Midbrain (tissue), 1 donor: ENCODE measurements at regions not wholly inside any gene's neighbourhood (a gene's known extent, or its start where the extent isn't known, plus 50 kb on each side); places are given as distances from the start of the nearest gene placed in this dataset.
"Not testable (repeated sequence)": the region's sequence is repeated elsewhere in the genome, so short reads cannot be mapped to it uniquely, and the experiment has no call there.

ENCODE experiments used
- DNase-seq: peaks from one replicate; lab custom pipeline; 2025; lab: John Stamatoyannopoulos, UW

DNA sequence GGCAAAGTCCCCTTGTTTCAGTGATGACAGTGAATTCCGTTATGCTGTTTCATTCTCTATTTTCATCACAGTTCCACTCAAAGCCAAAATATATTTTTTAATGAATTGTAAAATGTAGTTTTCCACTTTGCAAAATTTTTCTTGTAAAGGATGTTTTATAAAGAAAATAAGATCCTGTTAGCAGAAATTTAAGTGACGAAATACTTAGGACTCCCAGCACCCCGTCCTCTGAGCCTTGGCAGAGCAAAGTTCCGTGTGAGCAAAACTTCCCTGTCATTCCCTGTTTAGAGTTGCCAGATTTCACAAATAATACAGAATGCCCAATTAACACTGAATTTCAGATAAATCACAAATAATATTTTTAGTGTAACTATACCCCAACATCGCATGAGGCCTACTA is 81.0 kb upstream of the RBPJ start:
- DNase-seq = peak; percentile 45

DNA sequence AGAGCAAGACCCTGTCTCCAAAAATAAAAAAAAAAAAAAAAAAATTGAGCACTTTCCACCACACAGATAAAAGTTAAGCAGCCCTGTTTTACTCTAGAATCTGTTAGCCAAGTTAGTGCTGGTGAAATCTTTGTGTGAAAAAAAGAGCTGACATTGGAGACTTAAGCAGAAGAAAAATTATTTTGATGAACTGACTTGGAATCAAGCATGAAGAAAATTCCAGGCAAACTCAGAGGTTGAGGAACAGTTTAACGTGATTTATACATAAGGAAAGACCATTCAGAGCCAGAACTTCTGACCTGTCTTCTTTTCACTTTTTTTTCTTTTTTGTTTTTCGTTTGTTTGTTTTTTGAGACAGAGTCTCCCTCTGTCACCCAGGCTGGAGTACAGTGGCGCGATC is 79.6 kb upstream of the RBPJ start:
- DNase-seq = no peak

DNA sequence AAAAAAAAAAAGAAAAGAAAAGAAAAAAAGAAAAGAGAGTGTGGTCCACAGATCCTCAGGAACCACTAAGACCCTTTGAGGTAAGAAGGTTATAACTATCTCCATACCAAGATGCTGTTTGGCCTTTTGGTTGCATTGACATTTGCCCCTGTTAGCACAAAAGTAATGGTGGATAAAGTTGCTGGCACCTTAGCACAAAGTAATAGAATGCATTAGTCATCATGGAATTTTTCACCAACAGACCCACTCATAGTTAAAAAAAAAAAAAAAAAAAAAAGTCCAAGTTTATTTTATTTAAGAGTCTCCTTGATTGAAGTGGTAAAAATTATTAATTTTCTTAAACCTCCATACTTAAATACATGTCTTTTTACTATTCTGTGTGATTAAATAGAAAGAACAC is 78.4 kb upstream of the RBPJ start:
- DNase-seq = no peak

DNA sequence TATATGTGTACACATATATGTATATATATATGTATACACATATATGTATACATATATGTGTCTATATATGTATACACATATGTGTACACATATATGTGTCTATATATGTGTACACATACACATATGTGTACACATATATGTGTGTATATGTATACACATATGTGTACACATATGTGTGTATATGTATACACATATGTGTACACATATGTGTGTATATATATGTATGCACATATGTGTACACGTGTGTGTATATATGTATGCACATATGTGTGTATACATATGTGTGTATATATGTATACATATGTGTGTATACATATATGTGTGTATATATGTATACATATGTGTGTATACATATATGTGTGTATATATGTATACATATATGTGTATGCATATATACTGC is 76.7 kb upstream of the RBPJ start:
- not testable (repeated sequence) for DNase-seq

DNA sequence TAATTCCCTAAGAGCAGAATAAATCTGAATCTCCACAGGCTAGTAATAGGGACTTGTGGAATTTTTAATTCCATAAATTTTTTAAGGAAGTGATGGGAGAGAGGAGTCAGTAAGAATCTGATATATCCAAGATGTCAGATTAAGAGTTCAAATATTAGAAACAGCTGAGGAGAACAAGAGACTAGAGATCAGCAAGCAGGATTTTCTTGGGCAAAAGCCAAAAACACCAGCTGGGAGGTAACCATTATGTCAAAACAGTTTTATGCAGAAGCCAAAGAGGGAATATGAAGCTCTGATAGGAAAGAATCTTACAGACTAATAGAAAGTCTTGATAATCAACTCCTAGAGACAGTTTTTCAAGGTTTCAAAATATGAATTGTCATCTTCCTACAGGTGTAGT is 72.2 kb upstream of the RBPJ start:
- no peak for DNase-seq

DNA sequence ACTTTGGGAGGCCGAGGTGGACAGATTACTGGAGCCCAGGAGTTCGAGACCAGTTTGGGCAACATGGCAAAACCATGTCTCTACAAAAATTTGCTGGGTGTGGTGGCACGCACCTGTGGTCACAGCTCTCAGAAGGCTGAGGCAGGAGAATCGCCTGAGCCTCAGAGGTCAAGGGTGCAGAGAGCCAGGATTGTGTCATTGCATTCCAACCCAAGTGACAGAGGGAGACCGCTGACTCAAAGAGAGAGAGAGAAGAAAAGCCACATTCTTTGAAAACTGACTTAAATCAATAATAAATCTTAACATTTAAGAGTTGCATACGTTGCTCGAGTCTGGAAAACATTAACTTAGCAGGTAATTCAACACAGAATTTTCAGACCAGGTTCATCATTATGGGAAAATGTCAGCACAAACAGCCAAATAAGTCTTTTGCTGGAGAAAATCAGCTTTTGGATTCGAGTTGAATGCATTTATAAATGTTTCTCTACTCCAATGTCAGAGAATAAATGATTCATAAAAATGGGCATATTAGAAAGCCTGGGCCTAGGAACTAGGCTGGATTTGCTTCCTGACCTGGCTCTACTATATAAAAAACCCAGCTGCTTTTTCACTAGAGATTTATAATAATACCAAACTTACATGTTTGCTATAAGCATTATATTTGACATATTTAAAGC is 68.3 kb upstream of the RBPJ start:
- no peak for DNase-seq

DNA sequence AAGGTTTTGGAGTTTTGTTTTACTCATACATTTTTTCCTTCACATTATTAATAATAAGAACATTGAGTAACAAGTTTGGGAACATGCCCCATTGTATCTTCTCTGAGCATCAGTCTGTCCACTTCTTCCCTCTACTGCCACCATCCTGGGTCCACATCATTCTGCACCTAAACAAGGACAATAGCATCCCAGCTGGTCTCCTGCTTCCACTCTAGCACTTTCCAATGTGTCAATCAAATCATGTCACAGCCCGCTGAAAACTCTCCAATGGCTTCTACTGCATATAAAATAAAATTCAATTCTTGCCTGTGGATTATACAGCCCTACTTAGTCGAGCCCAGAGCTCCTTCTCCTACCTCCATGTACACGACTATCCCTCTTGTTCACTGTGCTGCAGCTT is 66.8 kb upstream of the RBPJ start:
- DNase-seq = no peak

DNA sequence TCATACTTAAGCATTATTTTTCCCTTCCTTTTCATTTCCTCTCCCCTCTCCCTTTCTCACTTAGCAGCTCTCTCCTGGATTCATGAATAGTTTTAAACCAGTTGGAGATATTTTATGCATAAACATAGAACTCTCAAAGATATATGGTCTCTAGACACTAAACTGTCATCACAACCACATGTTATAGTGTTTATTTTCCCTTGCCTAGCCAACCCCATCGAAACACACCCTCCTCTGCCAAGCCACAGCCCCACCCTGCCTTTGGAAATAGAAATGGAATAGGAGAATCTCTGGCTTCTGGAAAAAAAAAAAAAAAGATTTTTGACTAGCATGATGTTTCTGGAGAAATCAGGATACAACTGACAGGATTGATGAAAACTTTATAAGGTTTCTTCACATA is 64.8 kb upstream of the RBPJ start:
- DNase-seq = no peak

DNA sequence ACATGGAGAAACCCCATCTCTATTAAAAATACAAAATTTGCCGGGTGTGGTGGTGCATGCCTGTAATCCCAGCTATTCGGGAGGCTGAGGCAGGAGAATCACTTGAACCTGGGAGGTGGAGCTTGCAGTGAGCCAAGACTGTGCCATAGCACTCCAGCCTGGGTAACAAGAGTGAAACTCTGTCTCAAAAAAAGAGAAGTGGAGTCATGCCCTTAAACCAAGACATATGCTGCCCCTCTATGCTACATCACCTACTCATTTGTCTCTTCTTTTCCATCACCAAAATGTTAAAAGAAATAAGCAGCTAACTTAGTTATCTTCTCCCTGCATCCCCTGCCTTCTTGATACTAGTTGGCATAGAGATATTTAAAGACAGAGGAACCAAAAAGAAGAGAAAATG is 63.4 kb upstream of the RBPJ start:
- not testable (repeated sequence) for DNase-seq

DNA sequence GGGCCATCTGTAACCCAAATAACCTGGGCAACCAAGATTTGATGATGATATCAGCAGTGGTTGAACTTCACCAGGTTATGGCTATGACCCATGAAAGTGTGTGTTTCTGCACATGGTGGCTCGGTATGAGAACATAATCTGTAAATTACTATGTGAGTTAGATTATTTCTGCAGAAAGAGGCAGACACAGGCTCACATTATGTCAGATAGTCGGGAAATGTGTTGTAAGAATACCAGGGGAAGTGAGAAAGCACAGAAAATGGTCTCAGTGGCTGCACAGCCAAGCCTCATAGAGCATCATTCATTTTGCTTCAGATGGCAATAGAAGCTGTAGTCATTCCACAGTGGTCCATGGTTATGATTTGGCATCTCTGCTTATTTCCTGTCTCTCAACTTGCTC is 63.0 kb upstream of the RBPJ start:
- no peak for DNase-seq

DNA sequence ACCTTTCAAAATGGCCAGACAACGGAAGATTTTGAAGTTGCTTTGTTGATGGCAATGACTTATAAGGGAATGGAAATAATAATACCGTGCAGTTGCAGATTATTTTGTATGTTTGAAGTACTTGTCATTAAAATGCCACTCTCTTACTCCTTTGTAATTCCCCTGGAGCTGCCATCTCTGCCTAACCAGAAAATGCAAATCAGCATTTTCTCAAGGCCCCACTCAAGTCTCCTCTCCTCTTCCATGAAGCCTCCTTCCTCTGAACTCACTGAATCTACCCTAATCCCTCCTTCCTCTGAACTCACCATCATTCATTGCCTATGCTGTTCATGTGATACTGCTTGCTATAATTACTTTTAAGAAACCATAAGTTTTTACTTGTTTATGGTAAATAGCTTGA is 60.2 kb upstream of the RBPJ start:
- DNase-seq = no peak

DNA sequence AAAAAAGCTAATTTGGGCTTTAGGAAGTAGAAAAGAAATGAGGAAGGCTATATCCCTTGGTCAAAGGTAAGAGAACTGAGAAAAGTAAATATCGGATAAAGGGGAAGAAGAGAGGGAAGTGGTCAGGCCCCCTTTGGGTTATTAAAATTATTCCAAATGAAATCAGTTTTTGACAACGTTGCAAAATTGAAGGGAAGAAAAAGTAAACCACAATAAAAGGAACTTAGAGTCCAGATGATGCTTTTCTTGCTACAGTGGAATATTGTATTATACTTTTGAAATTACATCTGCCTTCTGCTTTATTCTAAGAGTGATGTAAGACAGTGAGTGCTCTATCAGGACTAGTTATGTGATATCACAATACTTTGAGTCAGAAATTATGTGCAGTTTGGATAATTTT is 59.4 kb upstream of the RBPJ start:
- DNase-seq = no peak

DNA sequence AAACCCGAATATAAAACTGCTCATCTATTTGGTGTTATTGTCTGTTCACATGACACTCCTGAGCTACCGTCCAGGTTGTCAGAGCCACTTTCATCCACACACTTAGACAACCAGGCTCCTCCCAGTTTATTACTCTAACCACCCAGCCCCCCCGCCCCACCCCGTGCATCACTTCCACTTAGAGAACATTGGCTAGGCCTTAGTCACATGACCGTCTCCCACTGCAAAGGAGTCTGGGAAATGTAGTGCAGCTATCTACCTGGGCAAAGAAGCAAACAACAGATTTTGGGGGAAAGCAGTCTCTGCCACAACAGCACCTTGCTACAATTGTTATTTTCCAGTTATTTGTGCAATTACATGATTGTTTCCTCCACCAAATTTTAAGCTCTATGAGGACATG is 57.6 kb upstream of the RBPJ start:
- DNase-seq = no peak

DNA sequence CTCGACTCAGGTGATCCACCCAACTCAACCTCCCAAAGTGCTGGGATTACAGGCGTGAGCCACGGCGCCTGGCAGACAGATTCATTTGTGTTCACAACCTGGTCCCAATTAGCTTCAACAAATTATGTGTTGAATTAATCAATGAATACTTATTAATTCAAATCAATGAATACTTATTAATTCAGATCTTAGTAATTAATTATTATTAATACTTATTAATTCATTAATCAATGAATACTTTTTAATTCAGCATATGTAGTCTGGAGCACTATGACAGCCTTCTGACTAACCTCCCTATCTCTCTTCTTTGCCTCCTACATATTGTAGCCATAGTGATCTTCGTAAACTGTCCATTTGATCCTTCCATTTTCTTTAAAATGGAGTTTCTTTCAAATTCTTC is 56.7 kb upstream of the RBPJ start:
- no peak for DNase-seq

DNA sequence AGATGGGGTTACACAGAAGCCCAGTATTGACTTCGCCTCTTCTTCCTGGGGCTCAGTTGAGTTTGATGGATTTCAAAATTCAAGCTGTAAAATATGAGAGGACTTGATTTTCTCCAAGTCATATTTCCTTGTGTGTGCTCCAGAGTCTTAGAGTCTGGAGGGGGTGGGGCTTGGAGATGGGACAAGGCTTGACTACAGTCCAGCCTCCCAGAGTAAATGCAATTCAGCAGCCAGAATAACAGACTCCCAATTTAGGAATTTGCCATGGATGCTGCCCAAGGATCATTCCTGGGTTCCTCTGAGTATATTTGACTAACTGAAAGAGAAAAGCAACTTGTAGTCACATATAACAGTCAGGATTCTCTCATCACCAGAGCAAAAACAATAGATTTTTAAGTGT is 53.7 kb upstream of the RBPJ start:
- peak; percentile 7 for DNase-seq

DNA sequence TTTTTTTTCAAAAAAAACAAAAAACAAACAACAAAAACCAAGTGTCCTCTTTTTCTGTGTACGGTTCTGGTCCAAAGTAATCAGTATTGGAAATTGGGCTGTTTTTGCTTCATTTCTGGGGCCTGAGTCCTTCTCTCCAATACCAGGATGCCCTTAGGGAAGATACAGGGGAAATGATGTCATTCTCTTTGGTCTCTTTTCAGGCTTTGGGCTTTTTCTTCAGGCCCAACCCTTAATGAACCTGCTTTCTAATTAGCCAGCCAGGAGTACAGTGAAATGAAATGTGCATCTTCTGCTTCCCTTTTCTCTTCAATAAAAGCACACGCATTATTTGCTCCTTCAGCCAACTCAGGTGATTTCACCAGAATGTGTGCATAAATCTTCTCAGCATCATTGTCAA is 52.6 kb upstream of the RBPJ start:
- no peak for DNase-seq

DNA sequence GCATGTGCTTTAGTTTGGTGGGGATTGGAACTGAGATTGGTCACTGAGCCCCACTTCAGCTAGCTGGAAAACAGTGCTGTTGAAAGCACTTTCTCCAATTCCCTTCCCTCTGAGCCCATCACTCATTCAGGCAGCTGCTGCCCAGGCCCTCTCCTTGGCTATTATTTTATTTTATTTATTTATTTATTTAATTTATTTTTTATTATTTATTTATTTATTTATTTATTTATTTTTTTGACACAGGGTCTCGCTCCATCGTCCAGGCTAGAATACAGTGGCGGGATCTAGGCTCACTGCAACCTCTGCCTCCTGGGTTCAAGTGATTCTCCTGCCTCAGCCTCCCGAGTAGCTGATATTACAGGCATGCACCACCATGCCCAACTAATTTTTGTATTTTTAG is 51.8 kb upstream of the RBPJ start:
- DNase-seq = no peak
